ENCODE measurements at regions not wholly inside any gene's neighbourhood (a gene's known extent, or its start where the extent isn't known, plus 50 kb on each side); places are given as distances from the start of the nearest gene placed in this dataset.

- Histone ChIP-seq H3K36me3 (ENCODE audit: insufficient read depth, low read length) (no peaks in the 10 kb centered on the region), H3K4me2 (ENCODE audit: insufficient read depth, low read length) (no peak overlapping the region), H3K9ac (ENCODE audit: low read depth, low read length) (no peak overlapping the region), H3K27ac (ENCODE audit: low read length) (no peak overlapping the region), H3K4me3 (ENCODE audit: low read depth in 1 of 2, low read length in 2 of 2) (no peak overlapping the region), H3K27me3 (ENCODE audit: insufficient read depth, low read length, poor library complexity) (no peaks in the 10 kb centered on the region), H2AFZ (ENCODE audit: low read depth, low read length) (no peak overlapping the region), H3K79me2 (ENCODE audit: insufficient read depth, low read length) (no peaks in the 10 kb centered on the region), H3K4me1 (ENCODE audit: insufficient read depth, low read length) (no peaks in the 10 kb centered on the region), H3K9me3 (ENCODE audit: insufficient read depth, low read length, severe bottlenecking) (no peaks in the 10 kb centered on the region), H4K20me1 (ENCODE audit: insufficient read depth, low read length) (no peaks in the 10 kb centered on the region)
- DNase-seq (no peak), ATAC-seq (ENCODE audit: insufficient read depth, low read depth) (no peak)
- TF ChIP-seq EZH2 (IDR thresholded peaks at IDR 0.05; ENCODE audit: borderline replicate concordance, low read depth, low read length, severe bottlenecking) (no peak), CTCF (IDR thresholded peaks at IDR 0.05; ENCODE audit: borderline replicate concordance, extremely low read depth, low read length, poor library complexity, severe bottlenecking) (no peak)
Observed at GRCh38 chr6:1118287-1118647, 193.6 kb upstream of the FOXQ1 start.

- Histone ChIP-seq H3K36me3 (ENCODE audit: insufficient read depth, low read length) (no peaks in the 10 kb centered on the region), H3K27ac (ENCODE audit: low read length) (no peak overlapping the region), H3K79me2 (ENCODE audit: insufficient read depth, low read length) (no peaks in the 10 kb centered on the region), H3K9me3 (ENCODE audit: insufficient read depth, low read length, severe bottlenecking) (no peaks in the 10 kb centered on the region), H3K27me3 (ENCODE audit: insufficient read depth, low read length, poor library complexity) (no peaks in the 10 kb centered on the region), H3K4me3 (ENCODE audit: low read depth in 1 of 2, low read length in 2 of 2) (no peak overlapping the region), H3K9ac (ENCODE audit: low read depth, low read length) (no peak overlapping the region), H2AFZ (ENCODE audit: low read depth, low read length) (no peak overlapping the region), H3K4me1 (ENCODE audit: insufficient read depth, low read length) (no peaks in the 10 kb centered on the region), H4K20me1 (ENCODE audit: insufficient read depth, low read length) (no peaks in the 10 kb centered on the region), H3K4me2 (ENCODE audit: insufficient read depth, low read length) (no peak overlapping the region)
- DNase-seq (no peak), ATAC-seq (ENCODE audit: insufficient read depth, low read depth) (no peak)
- TF ChIP-seq CTCF (IDR thresholded peaks at IDR 0.05; ENCODE audit: borderline replicate concordance, extremely low read depth, low read length, poor library complexity, severe bottlenecking) (no peak), EZH2 (IDR thresholded peaks at IDR 0.05; ENCODE audit: borderline replicate concordance, low read depth, low read length, severe bottlenecking) (no peak)
Observed at GRCh38 chr6:1117530-1118286, 194.2 kb upstream of the FOXQ1 start.

GRCh38 chr6:1116149-1116548 is 195.7 kb upstream of the FOXQ1 start:
- Histone ChIP-seq H3K27ac (ENCODE audit: low read length) (no peak overlapping the region), H3K9me3 (ENCODE audit: insufficient read depth, low read length, severe bottlenecking) (no peaks in the 10 kb centered on the region), H3K27me3 (ENCODE audit: insufficient read depth, low read length, poor library complexity) (no peaks in the 10 kb centered on the region), H2AFZ (ENCODE audit: low read depth, low read length) (no peak overlapping the region), H3K9ac (ENCODE audit: low read depth, low read length) (no peak overlapping the region), H4K20me1 (ENCODE audit: insufficient read depth, low read length) (no peaks in the 10 kb centered on the region), H3K36me3 (ENCODE audit: insufficient read depth, low read length) (no peaks in the 10 kb centered on the region), H3K4me3 (ENCODE audit: low read depth in 1 of 2, low read length in 2 of 2) (no peak overlapping the region), H3K79me2 (ENCODE audit: insufficient read depth, low read length) (no peaks in the 10 kb centered on the region), H3K4me1 (ENCODE audit: insufficient read depth, low read length) (no peaks in the 10 kb centered on the region), H3K4me2 (ENCODE audit: insufficient read depth, low read length) (no peak overlapping the region)
- DNase-seq (no peak), ATAC-seq (ENCODE audit: insufficient read depth, low read depth) (no peak)
- TF ChIP-seq EZH2 (IDR thresholded peaks at IDR 0.05; ENCODE audit: borderline replicate concordance, low read depth, low read length, severe bottlenecking) (no peak), CTCF (IDR thresholded peaks at IDR 0.05; ENCODE audit: borderline replicate concordance, extremely low read depth, low read length, poor library complexity, severe bottlenecking) (no peak)

Measured in DND-41 (cell line).